Naive thymus-derived CD4-positive, alpha-beta T cell (primary cell): ENCODE measurements at regions not wholly inside any gene's neighbourhood (a gene's known extent, or its start where the extent isn't known, plus 50 kb on each side); places are given as distances from the start of the nearest gene placed in this dataset.

ENCODE experiments used
- ATAC-seq: fragments of 150-1000 bp; cut with Tn5 transposase; 2 replicates; pipeline ENCODE4 v1.10.0; 2021; ENCODE audit warnings: mild to moderate bottlenecking, moderate library complexity
- CTCF ChIA-PET: fragments of 350-600 bp; sonication (Branson Sonifier 250); formaldehyde crosslinking; loops from one replicate; lab custom pipeline; 2021; ENCODE audit warnings: antibody characterized with exemption; lab: Charles Lee
- POLR2A ChIA-PET: fragments of 350-600 bp; sonication (Branson Sonifier 250); formaldehyde crosslinking; loops from one replicate; lab custom pipeline; 2021; ENCODE audit warnings: antibody characterized with exemption, inconsistent platforms; lab: Charles Lee
- DNase-seq, 9 donors: peaks; one replicate each; pipeline versions ENCODE4 v3.0.0 to v3.0.0-alpha.2; 2020 to 2022; ENCODE audit warnings: mixed read lengths in 1 of 9
- H3K27ac ChIP-seq: one replicate; pipeline ENCODE4 v1.7.0; 2013; ENCODE audit warnings: mild to moderate bottlenecking, low read depth, low read length, moderate library complexity
- H3K27me3 ChIP-seq, 2 donors: one replicate each; pipeline ENCODE4 v1.7.0; 2013; ENCODE audit warnings: low read length in 2 of 2, mild to moderate bottlenecking in 2 of 2, moderate library complexity in 2 of 2; ENCODE audit not compliant: control insufficient read depth in 2 of 2, insufficient read depth in 2 of 2
- H3K36me3 ChIP-seq, 3 experiments: 1 replicate in 2 of 3; 2 replicates in 1 of 3; pipeline ENCODE4 v1.7.0; 2013; ENCODE audit warnings: low read length in 3 of 3, mild to moderate bottlenecking in 3 of 3, moderate library complexity in 1 of 3; ENCODE audit not compliant: insufficient read depth in 3 of 3, control insufficient read depth in 2 of 3
- H3K4me1 ChIP-seq, 2 donors: one replicate each; pipeline ENCODE4 v1.7.0; 2013; ENCODE audit warnings: low read length in 2 of 2, mild to moderate bottlenecking in 2 of 2, moderate library complexity in 1 of 2; ENCODE audit not compliant: control insufficient read depth in 2 of 2, insufficient read depth in 2 of 2
- H3K4me3 ChIP-seq: 2 replicates; pipeline ENCODE4 v1.7.0; 2013; ENCODE audit warnings: mild to moderate bottlenecking, low read length
- H3K9me3 ChIP-seq, 3 experiments: 1 replicate in 2 of 3; 2 replicates in 1 of 3; pipeline ENCODE4 v1.7.0; 2013; ENCODE audit warnings: low read length in 3 of 3; ENCODE audit not compliant: control insufficient read depth in 2 of 3
- H3K27ac Mint-ChIP-seq, 9 donors: one replicate each; pipeline ENCODE4 v1.8.0; 2020 to 2022; ENCODE audit warnings: mixed read lengths in 9 of 9, mild to moderate bottlenecking in 8 of 9, moderate library complexity in 5 of 9, inconsistent platforms in 2 of 9
- H3K27me3 Mint-ChIP-seq, 5 donors: one replicate each; pipeline ENCODE4 v1.8.0; 2021 to 2022; ENCODE audit warnings: mixed read lengths in 5 of 5, mild to moderate bottlenecking in 1 of 5
- H3K36me3 Mint-ChIP-seq, 5 donors: one replicate each; pipeline ENCODE4 v1.8.0; 2020 to 2022; ENCODE audit warnings: mixed read lengths in 5 of 5, mild to moderate bottlenecking in 3 of 5, inconsistent platforms in 1 of 5
- H3K4me1 Mint-ChIP-seq, 7 donors: one replicate each; pipeline ENCODE4 v1.8.0; 2020 to 2022; ENCODE audit warnings: mixed read lengths in 7 of 7, mild to moderate bottlenecking in 3 of 7, inconsistent platforms in 1 of 7
- H3K4me3 Mint-ChIP-seq, 10 donors: one replicate each; pipeline ENCODE4 v1.8.0; 2020 to 2022; ENCODE audit warnings: mild to moderate bottlenecking in 10 of 10, mixed read lengths in 10 of 10, moderate library complexity in 6 of 10, inconsistent platforms in 2 of 10
- H3K9me3 Mint-ChIP-seq, 11 donors: one replicate each; pipeline ENCODE4 v1.8.0; 2020 to 2022; ENCODE audit warnings: mixed read lengths in 11 of 11, mild to moderate bottlenecking in 4 of 11, inconsistent platforms in 1 of 11, moderate library complexity in 1 of 11
- intact Hi-C, 2 donors: fragments of 100-400 bp; cut with micrococcal nuclease; formaldehyde crosslinking; loops; one replicate each; pipeline ENCODE4 v1.15.1; 2023

DNA sequence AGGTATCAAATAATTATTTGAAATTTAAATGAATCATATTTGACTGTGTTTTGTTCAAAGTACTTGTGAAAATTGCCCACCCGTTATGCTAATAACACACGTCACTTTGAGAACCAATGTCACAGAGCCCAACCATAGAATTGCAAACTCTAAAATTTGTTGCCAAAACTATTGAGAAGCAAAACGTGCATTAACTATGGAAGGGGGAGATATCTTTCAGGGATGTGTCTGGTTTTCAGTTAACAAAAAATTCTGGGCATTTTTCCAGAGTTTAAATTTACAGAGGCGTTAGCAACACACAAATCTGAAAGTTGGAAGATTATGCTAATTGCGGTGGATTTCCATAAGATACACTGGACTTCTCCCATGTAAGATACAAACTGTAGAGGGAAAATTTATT lies 371.8 kb upstream of the E2F7 start:
- H3K4me3 ChIP-seq = no peak overlapping the region
- DNase-seq (no peak), ATAC-seq (no peak)
- Mint-ChIP-seq H3K4me3 (no peak overlapping the region), H3K4me1 (no peaks in the 10 kb centered on the region), H3K27me3 (peaks cover 0 to 5% (median 0%) of the 10 kb centered on the region in 5 donors), H3K36me3 (no peaks in the 10 kb centered on the region), H3K9me3 (peaks cover 0 to 11% (median 0%) of the 10 kb centered on the region in 11 donors), H3K27ac (no peak overlapping the region)
- no peak overlapping the region for H3K27ac ChIP-seq
- intact Hi-C loops = no loop called here
- ChIA-PET POLR2A (no interaction called here), CTCF (no interaction called here)
- no peaks in the 10 kb centered on the region for H3K9me3 ChIP-seq
- no peaks in the 10 kb centered on the region for H3K27me3 ChIP-seq
- H3K4me1 ChIP-seq = no peaks in the 10 kb centered on the region
- H3K36me3 ChIP-seq = no peaks in the 10 kb centered on the region

DNA sequence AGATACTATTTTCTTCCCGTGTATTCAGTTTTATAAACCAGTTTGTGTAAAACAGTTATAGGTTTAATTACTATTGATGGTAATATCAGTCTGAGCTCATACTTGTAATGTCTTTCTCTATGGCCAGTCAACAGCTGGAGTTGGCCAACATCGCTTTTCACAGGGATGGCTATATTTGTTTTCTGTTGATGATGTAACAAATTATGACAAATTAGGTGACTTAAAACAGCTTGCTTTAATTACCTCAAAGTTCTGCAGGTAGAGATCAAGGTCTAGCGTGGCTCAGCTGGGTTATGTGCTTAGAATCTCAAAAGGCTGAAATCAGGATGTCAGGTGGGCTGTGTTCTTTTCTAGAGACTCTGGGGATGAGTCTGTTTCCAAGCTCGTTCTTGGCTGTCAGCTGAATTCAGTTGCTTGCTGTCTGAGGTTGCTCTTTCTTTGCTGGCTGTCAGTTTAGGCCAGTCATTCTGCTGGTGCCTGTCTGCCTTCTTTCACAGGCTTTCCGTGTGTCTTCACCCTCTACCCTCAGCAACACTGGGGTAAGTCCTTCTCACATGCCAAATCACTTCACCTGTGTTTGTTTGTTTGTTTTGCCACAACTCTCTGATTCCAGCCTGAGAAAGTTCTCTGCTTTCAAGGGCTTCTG lies 370.2 kb upstream of the E2F7 start:
- Histone ChIP-seq H3K27me3 (no peaks in the 10 kb centered on the region), H3K27ac (no peak overlapping the region), H3K4me1 (no peaks in the 10 kb centered on the region), H3K36me3 (no peaks in the 10 kb centered on the region), H3K4me3 (no peak overlapping the region), H3K9me3 (no peaks in the 10 kb centered on the region)
- ChIA-PET CTCF (no interaction called here), POLR2A (no interaction called here)
- Mint-ChIP-seq H3K27me3 (peaks cover 0 to 5% (median 0%) of the 10 kb centered on the region in 5 donors), H3K27ac (no peak overlapping the region), H3K36me3 (no peaks in the 10 kb centered on the region), H3K4me1 (no peaks in the 10 kb centered on the region), H3K9me3 (peaks cover 0 to 6% (median 0%) of the 10 kb centered on the region in 11 donors), H3K4me3 (no peak overlapping the region)
- no peak for DNase-seq
- no peak for ATAC-seq
- intact Hi-C loops = no loop called here

DNA sequence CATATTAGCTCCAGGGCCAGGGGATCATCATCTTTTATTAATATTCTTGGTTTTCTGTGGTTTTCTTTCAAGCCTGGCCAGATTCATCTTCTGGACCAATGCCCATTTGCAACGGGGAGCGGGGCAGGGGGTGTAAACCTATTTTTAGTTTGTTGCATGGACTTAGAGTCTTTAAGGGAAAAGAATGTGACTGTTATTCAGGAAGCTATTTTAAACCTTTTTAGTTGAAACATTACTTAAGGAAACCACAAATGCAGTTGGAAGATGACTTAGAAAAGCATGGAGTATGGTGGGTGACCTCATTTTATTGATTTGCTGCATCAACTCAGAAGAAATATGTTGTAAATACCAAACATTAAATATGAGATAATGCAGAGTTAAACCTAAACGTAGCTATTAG lies 368.4 kb upstream of the E2F7 start:
- no peak overlapping the region for H3K4me3 ChIP-seq
- no peaks in the 10 kb centered on the region for H3K9me3 ChIP-seq
- no peaks in the 10 kb centered on the region for H3K27me3 ChIP-seq
- ATAC-seq (no peak), DNase-seq (no peak)
- Mint-ChIP-seq H3K9me3 (peaks cover 0 to 6% (median 0%) of the 10 kb centered on the region in 11 donors), H3K4me3 (no peak overlapping the region), H3K36me3 (no peaks in the 10 kb centered on the region), H3K27me3 (peaks cover 0 to 5% (median 0%) of the 10 kb centered on the region in 5 donors), H3K4me1 (no peaks in the 10 kb centered on the region), H3K27ac (no peak overlapping the region)
- intact Hi-C loops = no loop called here
- ChIA-PET CTCF (no interaction called here), POLR2A (no interaction called here)
- no peaks in the 10 kb centered on the region for H3K4me1 ChIP-seq
- no peak overlapping the region for H3K27ac ChIP-seq
- H3K36me3 ChIP-seq = no peaks in the 10 kb centered on the region

DNA sequence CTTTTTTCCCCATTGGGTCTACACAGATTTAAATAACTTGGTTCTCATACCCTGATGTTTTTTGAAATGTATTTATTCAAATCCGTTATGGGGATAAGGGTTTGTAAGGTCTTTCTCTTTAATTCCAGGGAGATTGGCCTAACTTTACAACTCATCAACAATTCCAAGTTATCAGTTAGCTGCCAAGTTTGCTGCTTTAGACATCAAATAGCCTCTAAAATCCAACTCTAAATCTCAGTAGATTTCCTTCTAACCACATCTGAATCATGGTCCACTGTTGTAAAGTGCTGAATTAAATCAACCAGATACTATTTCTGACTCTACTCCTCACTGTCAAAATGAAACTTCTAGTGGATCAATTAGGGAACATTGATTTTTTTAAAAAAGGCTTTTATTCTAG lies 364.1 kb upstream of the E2F7 start:
- Histone ChIP-seq H3K36me3 (no peaks in the 10 kb centered on the region), H3K4me3 (no peak overlapping the region), H3K9me3 (no peaks in the 10 kb centered on the region), H3K27me3 (no peaks in the 10 kb centered on the region), H3K4me1 (no peaks in the 10 kb centered on the region), H3K27ac (no peak overlapping the region)
- POLR2A ChIA-PET = no interaction called here
- CTCF ChIA-PET = no interaction called here
- Mint-ChIP-seq H3K4me1 (no peaks in the 10 kb centered on the region), H3K36me3 (no peaks in the 10 kb centered on the region), H3K27ac (no peak overlapping the region), H3K27me3 (peaks cover 0 to 5% (median 0%) of the 10 kb centered on the region in 5 donors), H3K9me3 (peaks cover 2 to 25% (median 11%) of the 10 kb centered on the region in 11 donors), H3K4me3 (no peak overlapping the region)
- ATAC-seq = no peak
- DNase-seq = no peak
- intact Hi-C loops = no loop called here

DNA sequence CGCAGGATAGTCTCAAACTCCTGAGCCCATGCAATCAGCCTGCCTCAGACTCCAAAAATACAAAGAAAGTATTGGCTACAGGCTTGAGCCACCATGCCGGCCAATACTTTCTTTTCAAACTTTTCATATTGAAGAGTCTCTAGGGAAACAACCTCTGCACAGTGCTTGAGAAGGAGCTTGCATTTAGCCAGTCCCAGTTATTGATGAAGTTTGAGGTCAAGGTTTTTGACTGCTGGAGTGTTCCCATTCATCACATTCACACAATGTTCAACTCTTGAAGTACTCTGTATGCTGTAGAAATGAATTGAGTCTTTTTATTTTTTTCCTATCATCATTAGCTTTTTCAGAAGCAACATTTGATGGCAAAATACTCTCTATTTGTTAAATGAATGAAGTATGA lies 355.8 kb upstream of the E2F7 start:
- no peaks in the 10 kb centered on the region for H3K36me3 ChIP-seq
- ChIA-PET POLR2A (no interaction called here), CTCF (no interaction called here)
- no peaks in the 10 kb centered on the region for H3K36me3 Mint-ChIP-seq
- no peaks in the 10 kb centered on the region for H3K4me1 ChIP-seq
- H3K9me3 Mint-ChIP-seq = peaks cover 4 to 15% (median 7%) of the 10 kb centered on the region in 11 donors
- ATAC-seq = no peak
- H3K4me1 Mint-ChIP-seq = no peaks in the 10 kb centered on the region
- no peak overlapping the region for H3K4me3 Mint-ChIP-seq
- H3K4me3 ChIP-seq = no peak overlapping the region
- H3K9me3 ChIP-seq = no peaks in the 10 kb centered on the region
- H3K27me3 Mint-ChIP-seq = no peaks in the 10 kb centered on the region
- no peak for DNase-seq
- no peak overlapping the region for H3K27ac ChIP-seq
- intact Hi-C loops = no loop called here
- no peaks in the 10 kb centered on the region for H3K27me3 ChIP-seq
- H3K27ac Mint-ChIP-seq = no peak overlapping the region

DNA sequence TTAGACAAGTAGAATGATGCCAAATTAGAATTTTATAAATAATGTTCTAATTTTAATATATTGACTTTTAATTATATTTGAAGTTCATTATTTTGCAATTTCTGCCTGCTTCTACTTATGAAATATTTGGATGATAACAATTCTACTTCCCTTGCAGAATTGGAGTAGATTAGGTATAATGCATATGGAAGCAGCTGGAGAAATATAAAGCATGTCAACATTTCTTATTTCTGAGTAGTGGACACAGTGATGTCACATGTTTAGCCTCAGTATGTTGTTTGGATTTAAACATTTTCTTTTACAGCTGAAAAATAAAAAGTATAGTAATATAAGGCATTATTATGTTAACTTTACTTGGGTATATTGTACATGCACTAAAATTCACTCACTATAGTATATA lies 344.2 kb upstream of the E2F7 start:
- Histone ChIP-seq H3K27me3 (no peaks in the 10 kb centered on the region), H3K27ac (no peak overlapping the region), H3K4me3 (no peak overlapping the region), H3K9me3 (no peaks in the 10 kb centered on the region), H3K4me1 (no peaks in the 10 kb centered on the region), H3K36me3 (no peaks in the 10 kb centered on the region)
- no peak overlapping the region for H3K27ac Mint-ChIP-seq
- POLR2A ChIA-PET = no interaction called here
- DNase-seq (no peak), ATAC-seq (no peak)
- no peaks in the 10 kb centered on the region for H3K36me3 Mint-ChIP-seq
- H3K4me3 Mint-ChIP-seq = no peak overlapping the region
- H3K27me3 Mint-ChIP-seq = peaks cover 0 to 4% (median 0%) of the 10 kb centered on the region in 5 donors
- CTCF ChIA-PET = no interaction called here
- no peaks in the 10 kb centered on the region for H3K4me1 Mint-ChIP-seq
- peaks cover 0 to 1% (median 0%) of the 10 kb centered on the region in 11 donors for H3K9me3 Mint-ChIP-seq
- intact Hi-C loops = no loop called here

DNA sequence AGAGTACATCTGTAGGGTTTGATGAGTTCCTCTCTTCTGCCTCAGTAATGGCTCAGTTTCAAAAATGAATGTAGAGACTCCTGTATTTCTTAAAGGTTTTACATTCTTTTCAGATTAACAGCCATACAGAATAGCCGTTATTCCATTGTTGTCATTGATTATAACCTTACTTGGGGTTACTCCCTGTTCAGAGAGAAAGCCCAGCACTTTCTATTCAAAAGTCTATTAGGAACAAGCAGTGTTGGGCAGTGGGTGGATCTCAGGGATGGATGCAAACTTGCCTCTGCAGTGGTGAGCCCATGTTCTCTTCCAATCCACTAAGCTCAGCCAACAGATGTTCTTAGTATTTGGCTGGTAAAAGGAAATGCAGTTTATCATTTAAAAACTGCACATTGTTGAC lies 342.6 kb upstream of the E2F7 start:
- H3K27ac ChIP-seq = no peak overlapping the region
- H3K4me1 Mint-ChIP-seq = no peaks in the 10 kb centered on the region
- H3K27ac Mint-ChIP-seq = no peak overlapping the region
- intact Hi-C loops = no loop called here
- no peak overlapping the region for H3K4me3 ChIP-seq
- ATAC-seq = no peak
- ChIA-PET POLR2A (no interaction called here), CTCF (no interaction called here)
- H3K4me3 Mint-ChIP-seq = no peak overlapping the region
- H3K36me3 ChIP-seq = no peaks in the 10 kb centered on the region
- H3K36me3 Mint-ChIP-seq = no peaks in the 10 kb centered on the region
- DNase-seq = no peak
- peaks cover 0 to 1% (median 0%) of the 10 kb centered on the region in 11 donors for H3K9me3 Mint-ChIP-seq
- no peaks in the 10 kb centered on the region for H3K9me3 ChIP-seq
- no peaks in the 10 kb centered on the region for H3K27me3 ChIP-seq
- H3K27me3 Mint-ChIP-seq = peaks cover 0 to 4% (median 0%) of the 10 kb centered on the region in 5 donors
- no peaks in the 10 kb centered on the region for H3K4me1 ChIP-seq
